ENCODE measurements at regions not wholly inside any gene's neighbourhood (a gene's known extent, or its start where the extent isn't known, plus 50 kb on each side); places are given as distances from the start of the nearest gene placed in this dataset.

GRCh38 chr17:53680745-53681144, 142.0 kb upstream of the KIF2B start:
- H3K4me3 ChIP-seq (ENCODE audit: low read depth, low read length): no peak overlapping the region
- DNase-seq (ENCODE audit: low read depth): no peak
- TF ChIP-seq CTCF (IDR thresholded peaks at IDR 0.05; ENCODE audit: low read depth, low read length, missing control alignments): no peak

- TF ChIP-seq CTCF (IDR thresholded peaks at IDR 0.05; ENCODE audit: low read depth, low read length, missing control alignments): no peak
- no peak overlapping the region for H3K4me3 ChIP-seq (ENCODE audit: low read depth, low read length)
- DNase-seq (ENCODE audit: low read depth): no peak
Observed at GRCh38 chr17:53668854-53669253, 153.9 kb upstream of the KIF2B start.

GRCh38 chr17:53662608-53663007, 160.1 kb upstream of the KIF2B start:
- no peak for TF ChIP-seq CTCF (IDR thresholded peaks at IDR 0.05; ENCODE audit: low read depth, low read length, missing control alignments)
- DNase-seq (ENCODE audit: low read depth): no peak

GRCh38 chr17:53659181-53659580, 163.5 kb upstream of the KIF2B start:
- H3K4me3 ChIP-seq (ENCODE audit: low read depth, low read length): no peak overlapping the region
- no peak for TF ChIP-seq CTCF (IDR thresholded peaks at IDR 0.05; ENCODE audit: low read depth, low read length, missing control alignments)
- DNase-seq (ENCODE audit: low read depth): no peak

More at GRCh38 chr17:53662608-53663007, 160.1 kb upstream of the KIF2B start:
- H3K4me3 ChIP-seq (ENCODE audit: low read depth, low read length): no peak overlapping the region

- no peak overlapping the region for H3K4me3 ChIP-seq (ENCODE audit: low read depth, low read length)
- DNase-seq (ENCODE audit: low read depth): no peak
- no peak for TF ChIP-seq CTCF (IDR thresholded peaks at IDR 0.05; ENCODE audit: low read depth, low read length, missing control alignments)
Observed at GRCh38 chr17:53655591-53655990, 167.1 kb upstream of the KIF2B start.

- no peak for TF ChIP-seq CTCF (IDR thresholded peaks at IDR 0.05; ENCODE audit: low read depth, low read length, missing control alignments)
- H3K4me3 ChIP-seq (ENCODE audit: low read depth, low read length): no peak overlapping the region
- no peak for DNase-seq (ENCODE audit: low read depth)
Observed at GRCh38 chr17:53649201-53649600, 173.5 kb upstream of the KIF2B start.

GRCh38 chr17:53646835-53647234, 175.9 kb upstream of the KIF2B start:
- no peak for TF ChIP-seq CTCF (IDR thresholded peaks at IDR 0.05; ENCODE audit: low read depth, low read length, missing control alignments)
- no peak overlapping the region for H3K4me3 ChIP-seq (ENCODE audit: low read depth, low read length)
- DNase-seq (ENCODE audit: low read depth): no peak
